Caki2 (cell line): ENCODE measurements at regions not wholly inside any gene's neighbourhood (a gene's known extent, or its start where the extent isn't known, plus 50 kb on each side); places are given as distances from the start of the nearest gene placed in this dataset.
A peak's percentile ranks its signal among the peaks of the same experiment; 100 is the strongest.
"Not testable (repeated sequence)": the region's sequence is repeated elsewhere in the genome, so short reads cannot be mapped to it uniquely, and the experiment has no call there.

ENCODE experiments used
- DNase-seq: peaks from one replicate; pipeline ENCODE4 v3.0.0-alpha.2; 2015; ENCODE audit warnings: low read depth
- in situ Hi-C: cut with HindIII; loops from 2 replicates; pipeline ENCODE4 v1.10.0; 2016; ENCODE audit warnings: low sequenced_read_pairs, low pct_unique_long_range_greater_than_20kb, mixed read lengths

- in situ Hi-C loops, result no loop called here
- DNase-seq, result no peak
Measured at GRCh38 chr1:221246628-221247415, 367.6 kb downstream of the HLX start.

GRCh38 chr1:221251580-221251979, 372.3 kb downstream of the HLX start:
- DNase-seq, result no peak
- in situ Hi-C loops, result no loop called here

GRCh38 chr1:221254813-221255212, 375.6 kb downstream of the HLX start:
- DNase-seq, result no peak
- in situ Hi-C loops, result no loop called here

- in situ Hi-C loops, result no loop called here
- DNase-seq, result no peak
Measured at GRCh38 chr1:221256773-221257172, 377.5 kb downstream of the HLX start.

- DNase-seq, in situ Hi-C loops: not testable (repeated sequence)
Measured at GRCh38 chr1:221257548-221257947, 378.3 kb downstream of the HLX start.

- DNase-seq, in situ Hi-C loops: not testable (repeated sequence)
Measured at GRCh38 chr1:221262677-221263076, 383.4 kb downstream of the HLX start.

GRCh38 chr1:221263831-221264767, 384.9 kb downstream of the HLX start:
- peak; percentile 67 for DNase-seq
- in situ Hi-C loops, result no loop called here

- in situ Hi-C loops, result no loop called here
- no peak for DNase-seq
Measured at GRCh38 chr1:221264848-221265247, 385.6 kb downstream of the HLX start.

GRCh38 chr1:221268295-221268694, 389.1 kb downstream of the HLX start:
- in situ Hi-C loops, result no loop called here
- DNase-seq, result no peak

- in situ Hi-C loops, result no loop called here
- no peak for DNase-seq
Measured at GRCh38 chr1:221271701-221272100, 392.5 kb downstream of the HLX start.

GRCh38 chr1:221272940-221273339, 393.7 kb downstream of the HLX start:
- no peak for DNase-seq
- in situ Hi-C loops, result no loop called here

GRCh38 chr1:221274373-221274772, 395.1 kb downstream of the HLX start:
- no peak for DNase-seq
- in situ Hi-C loops, result no loop called here

- DNase-seq, result no peak
- in situ Hi-C loops, result no loop called here
Measured at GRCh38 chr1:221276896-221277409, 397.7 kb downstream of the HLX start.

GRCh38 chr1:221279146-221279545, 399.9 kb downstream of the HLX start:
- in situ Hi-C loops, result no loop called here
- DNase-seq, result no peak

- in situ Hi-C loops, result no loop called here
- DNase-seq, result no peak
Measured at GRCh38 chr1:221283532-221283931, 404.3 kb downstream of the HLX start.

GRCh38 chr1:221284028-221284427, 404.8 kb downstream of the HLX start:
- in situ Hi-C loops, result no loop called here
- DNase-seq, result no peak

GRCh38 chr1:221284991-221285390, 405.7 kb downstream of the HLX start:
- in situ Hi-C loops, DNase-seq: not testable (repeated sequence)

GRCh38 chr1:221285458-221286210, 406.4 kb downstream of the HLX start:
- in situ Hi-C loops, DNase-seq: not testable (repeated sequence)
